GM12878 (cell line): ENCODE measurements at regions not wholly inside any gene's neighbourhood (a gene's known extent, or its start where the extent isn't known, plus 50 kb on each side); places are given as distances from the start of the nearest gene placed in this dataset.

Experiments used
- CTCF ChIP-seq, 3 experiments: IDR thresholded peaks in 2 of 3; conservative IDR thresholded peaks in 1 of 3; 2 replicates each; pipeline ENCODE4 v1.5.1; 2011; ENCODE audit warnings: low read depth in 3 of 3, low read length in 3 of 3, mild to moderate bottlenecking in 3 of 3, control low read depth in 2 of 3, moderate library complexity in 2 of 3, inconsistent platforms in 1 of 3, mixed read lengths in 1 of 3; ENCODE audit not compliant: control insufficient read depth in 2 of 3, insufficient read depth in 1 of 3; ENCODE audit errors: extremely low read depth in 1 of 3
- EZH2 ChIP-seq: IDR thresholded peaks from 2 replicates; pipeline ENCODE4 v1.6.1; 2012; ENCODE audit warnings: low read depth, mild to moderate bottlenecking, control low read depth, inconsistent platforms, low read length, borderline replicate concordance; ENCODE audit not compliant: control insufficient read depth
- JUND ChIP-seq: IDR thresholded peaks from 2 replicates; pipeline ENCODE4 v1.6.1; 2012; ENCODE audit warnings: low read depth, mild to moderate bottlenecking, low read length, improper control_type of control experiment, moderate library complexity
- NFIC ChIP-seq: IDR thresholded peaks from 2 replicates; pipeline ENCODE4 v1.6.1; 2012; ENCODE audit warnings: low read depth, mild to moderate bottlenecking, inconsistent platforms, low read length, moderate library complexity
- REST ChIP-seq: IDR thresholded peaks from 2 replicates; pipeline ENCODE4 v1.6.1; 2012; ENCODE audit warnings: mild to moderate bottlenecking, low read depth, low read length
- SIN3A ChIP-seq: IDR thresholded peaks from 2 replicates; pipeline ENCODE4 v1.6.1; 2012; ENCODE audit warnings: low read depth, low read length, improper control_type of control experiment
- ZNF217 ChIP-seq: fragments of 450-650 bp; IDR thresholded peaks from 2 replicates; pipeline ENCODE4 v1.6.1; 2017; ENCODE audit warnings: antibody characterized with exemption, mild to moderate bottlenecking
- TF ChIP-seq, protein P1 (sequence below): fragments of 450-650 bp; IDR thresholded peaks from 2 replicates; pipeline ENCODE4 v1.6.1; 2018; ENCODE audit warnings: mild to moderate bottlenecking, low read depth, moderate library complexity; ENCODE audit not compliant: partially characterized antibody

DNA sequence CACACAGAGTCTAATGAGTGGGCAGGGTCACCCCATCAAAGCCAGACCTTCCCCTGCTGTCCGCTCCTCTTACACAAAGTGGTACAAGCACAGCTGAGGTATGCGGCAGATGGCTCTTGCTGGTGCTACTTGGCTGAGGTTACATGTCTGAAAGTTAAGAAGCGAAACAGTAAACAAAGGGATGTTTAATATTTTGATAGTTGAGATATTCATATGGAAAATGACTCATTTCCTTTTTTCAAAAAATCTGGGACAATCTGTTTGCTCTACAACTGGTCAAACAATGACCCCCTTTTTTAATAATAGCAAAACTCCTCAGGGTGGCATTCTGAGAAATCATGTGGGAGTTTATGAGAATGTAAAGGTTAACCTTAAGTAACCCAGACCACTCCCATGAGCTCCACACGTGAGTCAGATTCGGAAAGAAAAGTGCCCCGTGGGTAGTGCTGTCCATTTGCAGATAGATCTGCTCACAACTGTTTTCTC, 245.3 kb downstream of the TBXT start:
- no peak for TF ChIP-seq CTCF (IDR thresholded peaks at IDR 0.05 in 2 of 3, conservative IDR thresholded peaks at IDR 0.05 in 1 of 3; ENCODE audit: control insufficient read depth in 2 of 3, extremely low read depth in 1 of 3, insufficient read depth in 1 of 3, low read depth in 3 of 3, low read length in 3 of 3)
- no peak for TF ChIP-seq EZH2
- TF ChIP-seq, protein P1, sequence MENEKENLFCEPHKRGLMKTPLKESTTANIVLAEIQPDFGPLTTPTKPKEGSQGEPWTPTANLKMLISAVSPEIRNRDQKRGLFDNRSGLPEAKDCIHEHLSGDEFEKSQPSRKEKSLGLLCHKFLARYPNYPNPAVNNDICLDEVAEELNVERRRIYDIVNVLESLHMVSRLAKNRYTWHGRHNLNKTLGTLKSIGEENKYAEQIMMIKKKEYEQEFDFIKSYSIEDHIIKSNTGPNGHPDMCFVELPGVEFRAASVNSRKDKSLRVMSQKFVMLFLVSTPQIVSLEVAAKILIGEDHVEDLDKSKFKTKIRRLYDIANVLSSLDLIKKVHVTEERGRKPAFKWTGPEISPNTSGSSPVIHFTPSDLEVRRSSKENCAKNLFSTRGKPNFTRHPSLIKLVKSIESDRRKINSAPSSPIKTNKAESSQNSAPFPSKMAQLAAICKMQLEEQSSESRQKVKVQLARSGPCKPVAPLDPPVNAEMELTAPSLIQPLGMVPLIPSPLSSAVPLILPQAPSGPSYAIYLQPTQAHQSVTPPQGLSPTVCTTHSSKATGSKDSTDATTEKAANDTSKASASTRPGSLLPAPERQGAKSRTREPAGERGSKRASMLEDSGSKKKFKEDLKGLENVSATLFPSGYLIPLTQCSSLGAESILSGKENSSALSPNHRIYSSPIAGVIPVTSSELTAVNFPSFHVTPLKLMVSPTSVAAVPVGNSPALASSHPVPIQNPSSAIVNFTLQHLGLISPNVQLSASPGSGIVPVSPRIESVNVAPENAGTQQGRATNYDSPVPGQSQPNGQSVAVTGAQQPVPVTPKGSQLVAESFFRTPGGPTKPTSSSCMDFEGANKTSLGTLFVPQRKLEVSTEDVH, result no peak
- TF ChIP-seq ZNF217, result no peak
- TF ChIP-seq JUND, result no peak
- TF ChIP-seq SIN3A, result no peak
- no peak for TF ChIP-seq NFIC
- no peak for TF ChIP-seq REST
